ENCODE measurements at regions not wholly inside any gene's neighbourhood (a gene's known extent, or its start where the extent isn't known, plus 50 kb on each side); places are given as distances from the start of the nearest gene placed in this dataset.

DNA sequence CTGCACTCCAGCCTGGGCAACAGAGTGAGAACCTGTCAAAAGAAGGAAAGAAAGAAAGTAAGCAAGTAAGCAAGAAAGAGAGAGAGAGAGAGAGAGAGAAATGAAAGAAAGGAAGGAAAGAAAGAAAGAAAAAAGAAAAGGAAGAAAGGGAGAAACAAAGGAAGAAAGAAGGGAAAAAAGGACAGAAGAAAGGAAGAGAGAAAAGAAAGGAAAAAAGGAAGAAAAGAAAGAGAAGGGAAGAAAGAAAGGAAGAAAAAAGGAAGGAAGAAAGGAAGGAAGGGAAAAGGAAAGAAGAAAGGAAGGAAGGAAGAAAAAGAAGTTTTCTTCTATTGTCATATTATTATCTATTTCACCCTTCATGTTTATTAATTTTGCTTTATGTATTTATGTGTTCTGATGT lies 251.1 kb upstream of the CD180 start:
- Mint-ChIP-seq H3K27ac (no peak overlapping the region), H3K27me3 (ENCODE audit: low read depth) (peaks cover 4% of the 10 kb centered on the region), H3K4me3 (no peak overlapping the region), H3K9me3 (peaks cover 39% of the 10 kb centered on the region), H3K4me1 (peaks cover 16% of the 10 kb centered on the region), H3K36me3 (ENCODE audit: low read depth) (peaks cover 4% of the 10 kb centered on the region)
- TF ChIP-seq CTCF (IDR thresholded peaks at IDR 0.05; ENCODE audit: unreplicated experiment in 3 of 3): no peak

DNA sequence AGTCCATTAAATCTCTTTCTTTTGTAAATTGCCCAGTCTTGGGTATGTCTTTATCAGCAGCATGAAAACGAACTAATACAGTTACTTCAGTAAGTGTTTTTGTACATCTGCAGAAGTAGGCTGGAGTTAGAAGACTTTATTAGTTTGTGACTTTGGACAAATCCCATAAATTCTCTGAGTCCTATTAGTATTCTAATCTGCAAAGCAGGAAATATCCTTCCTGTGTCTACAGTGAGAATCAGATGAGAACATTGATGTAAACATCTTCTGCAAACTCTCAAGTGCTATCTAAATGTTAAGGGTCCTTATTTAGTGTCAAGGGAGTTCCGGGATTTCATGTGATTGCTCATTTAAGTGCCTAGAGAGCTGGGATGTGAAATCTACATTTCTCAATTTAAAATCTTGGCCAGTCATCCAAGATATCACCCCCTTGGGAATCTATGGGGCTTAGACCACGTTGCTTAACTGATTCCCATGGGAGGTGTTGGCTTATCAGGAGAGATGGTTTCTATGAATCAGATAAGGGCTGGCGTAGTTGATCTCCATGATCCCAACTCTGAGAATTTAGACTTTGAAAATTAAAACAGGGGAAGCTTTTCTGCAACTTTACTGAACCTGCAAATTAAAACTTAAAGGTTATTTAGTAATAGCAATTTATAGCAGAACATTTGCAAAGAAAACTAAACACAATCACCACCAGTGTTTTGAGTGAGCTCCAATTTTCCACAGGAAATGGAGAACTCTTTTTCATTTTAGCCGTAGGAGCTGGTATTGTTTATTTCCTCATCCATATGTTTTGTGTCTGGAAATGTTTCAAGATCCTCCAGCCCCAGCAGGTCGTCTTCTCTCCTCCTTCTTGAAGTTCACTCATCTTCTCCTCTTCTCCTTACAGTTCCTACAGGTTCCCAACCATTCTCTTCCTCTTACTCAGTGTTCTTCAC lies 241.6 kb upstream of the CD180 start:
- Mint-ChIP-seq H3K4me1 (peaks cover 25% of the 10 kb centered on the region), H3K4me3 (no peak overlapping the region), H3K27ac (peak overlapping the region in 2 of 3 experiments; percentile 58), H3K9me3 (peaks cover 7% of the 10 kb centered on the region), H3K27me3 (ENCODE audit: low read depth) (no peaks in the 10 kb centered on the region), H3K36me3 (ENCODE audit: low read depth) (no peaks in the 10 kb centered on the region)
- no peak for TF ChIP-seq CTCF (IDR thresholded peaks at IDR 0.05; ENCODE audit: unreplicated experiment in 3 of 3)

- H3K36me3 Mint-ChIP-seq (ENCODE audit: low read depth): no peaks in the 10 kb centered on the region
- no peaks in the 10 kb centered on the region for H3K27me3 Mint-ChIP-seq (ENCODE audit: low read depth)
- no peak for TF ChIP-seq CTCF (IDR thresholded peaks at IDR 0.05; ENCODE audit: unreplicated experiment in 3 of 3)
- H3K4me1 Mint-ChIP-seq: peaks cover 25% of the 10 kb centered on the region
- H3K4me3 Mint-ChIP-seq: no peak overlapping the region
- peak overlapping the region in 2 of 3 experiments; percentile 29 to 59 for H3K27ac Mint-ChIP-seq
- peaks cover 7% of the 10 kb centered on the region for H3K9me3 Mint-ChIP-seq
These were observed 238.4 kb upstream of the CD180 start for GRCh38 chr5:67435032-67435431.

GRCh38 chr5:67434466-67434865 lies 237.9 kb upstream of the CD180 start:
- Mint-ChIP-seq H3K4me1 (peaks cover 25% of the 10 kb centered on the region), H3K4me3 (no peak overlapping the region), H3K27me3 (ENCODE audit: low read depth) (no peaks in the 10 kb centered on the region), H3K9me3 (peaks cover 5% of the 10 kb centered on the region), H3K36me3 (ENCODE audit: low read depth) (no peaks in the 10 kb centered on the region), H3K27ac (peak overlapping the region; percentile 25 to 64 (median 59))
- TF ChIP-seq CTCF (IDR thresholded peaks at IDR 0.05; ENCODE audit: unreplicated experiment in 3 of 3): no peak

- no peaks in the 10 kb centered on the region for H3K27me3 Mint-ChIP-seq (ENCODE audit: low read depth)
- H3K4me1 Mint-ChIP-seq: peaks cover 12% of the 10 kb centered on the region
- no peak overlapping the region for H3K27ac Mint-ChIP-seq
- H3K4me3 Mint-ChIP-seq: no peak overlapping the region
- no peaks in the 10 kb centered on the region for H3K36me3 Mint-ChIP-seq (ENCODE audit: low read depth)
- no peak for TF ChIP-seq CTCF (IDR thresholded peaks at IDR 0.05; ENCODE audit: unreplicated experiment in 3 of 3)
- H3K9me3 Mint-ChIP-seq: peaks cover 3% of the 10 kb centered on the region
These were observed 236.0 kb upstream of the CD180 start for GRCh38 chr5:67432606-67433005.

- Mint-ChIP-seq H3K4me1 (peaks cover 12% of the 10 kb centered on the region), H3K27ac (no peak overlapping the region), H3K27me3 (ENCODE audit: low read depth) (no peaks in the 10 kb centered on the region), H3K9me3 (peaks cover 3% of the 10 kb centered on the region), H3K4me3 (no peak overlapping the region), H3K36me3 (ENCODE audit: low read depth) (no peaks in the 10 kb centered on the region)
- no peak for TF ChIP-seq CTCF (IDR thresholded peaks at IDR 0.05; ENCODE audit: unreplicated experiment in 3 of 3)
These were observed 234.6 kb upstream of the CD180 start for GRCh38 chr5:67431191-67431590.

All from nephron (organoid).